GM23338 (cell line): ENCODE measurements at regions not wholly inside any gene's neighbourhood (a gene's known extent, or its start where the extent isn't known, plus 50 kb on each side); places are given as distances from the start of the nearest gene placed in this dataset.

ENCODE experiments used
- CTCF ChIP-seq, 2 experiments: fragments of 200-600 bp in 1 of 2; sonication (generic) in 1 of 2; conservative IDR thresholded peaks; 2 replicates each; pipeline versions ENCODE4 v1.5.1 to v1.6.1; 2016 to 2017; ENCODE audit warnings: antibody characterized with exemption in 2 of 2, low read depth in 2 of 2, mild to moderate bottlenecking in 2 of 2, moderate library complexity in 1 of 2
- JUNB ChIP-seq: IDR thresholded peaks from one replicate; pipeline ENCODE4 v1.6.1; 2016; ENCODE audit warnings: antibody characterized with exemption; ENCODE audit not compliant: unreplicated experiment

- no peak for TF ChIP-seq CTCF (conservative IDR thresholded peaks at IDR 0.05; ENCODE audit: low read depth in 2 of 2)
- TF ChIP-seq JUNB: no peak
These were observed 116.1 kb upstream of the SH3BP4 start for GRCh38 chr2:234835738-234836137.
